Esophagus squamous epithelium (tissue), 4 donors: ENCODE measurements at regions not wholly inside any gene's neighbourhood (a gene's known extent, or its start where the extent isn't known, plus 50 kb on each side); places are given as distances from the start of the nearest gene placed in this dataset.

ENCODE experiments used
- CTCF ChIP-seq, 6 experiments: fragments of 450-650 bp in 4 of 6; fragments of 200-600 bp in 2 of 6; sonication (generic) in 2 of 6; IDR thresholded peaks; one replicate each; pipeline ENCODE4 v1.5.1; 2016 to 2019; ENCODE audit warnings: antibody characterized with exemption in 6 of 6, mild to moderate bottlenecking in 4 of 6, moderate library complexity in 4 of 6
- POLR2A ChIP-seq, 4 donors: fragments of 450-650 bp; IDR thresholded peaks; one replicate each; pipeline ENCODE4 v1.6.1; 2017; ENCODE audit warnings: antibody characterized with exemption in 4 of 4, mild to moderate bottlenecking in 4 of 4, moderate library complexity in 3 of 4

- TF ChIP-seq POLR2A (IDR thresholded peaks at IDR 0.05) (no peak), CTCF (IDR thresholded peaks at IDR 0.05) (no peak)
Observed at GRCh38 chr4:57371671-57372070, 261.5 kb upstream of the IGFBP7 start.
